SK-MEL-5 (cell line): ENCODE measurements at regions not wholly inside any gene's neighbourhood (a gene's known extent, or its start where the extent isn't known, plus 50 kb on each side); places are given as distances from the start of the nearest gene placed in this dataset.

Source experiments
- DNase-seq: peaks from one replicate; pipeline ENCODE4 v3.0.0-alpha.2; 2016; ENCODE audit warnings: low read depth, low spot score
- in situ Hi-C: cut with HindIII; loops from 2 replicates; pipeline ENCODE4 v1.10.0; 2016; ENCODE audit warnings: low sequenced_read_pairs, high pct_unique_total_duplicates, low pct_unique_long_range_greater_than_20kb

- in situ Hi-C loops = no loop called here
- no peak for DNase-seq
These were observed 385.3 kb upstream of the IRX4 start for GRCh38 chr5:2267991-2268390.

- no peak for DNase-seq
- in situ Hi-C loops = no loop called here
These were observed 384.0 kb upstream of the IRX4 start for GRCh38 chr5:2266641-2267240.

- DNase-seq = no peak
- in situ Hi-C loops = no loop called here
These were observed 382.6 kb upstream of the IRX4 start for GRCh38 chr5:2265341-2265740.

- DNase-seq = no peak
- in situ Hi-C loops = no loop called here
These were observed 381.0 kb upstream of the IRX4 start for GRCh38 chr5:2263763-2264162.

GRCh38 chr5:2262620-2263019 is 379.9 kb upstream of the IRX4 start:
- in situ Hi-C loops = no loop called here
- no peak for DNase-seq

- in situ Hi-C loops = no loop called here
- no peak for DNase-seq
These were observed 378.4 kb upstream of the IRX4 start for GRCh38 chr5:2261004-2261703.

GRCh38 chr5:2260211-2261003 is 377.7 kb upstream of the IRX4 start:
- in situ Hi-C loops = no loop called here
- no peak for DNase-seq

GRCh38 chr5:2259494-2260107 is 376.9 kb upstream of the IRX4 start:
- no peak for DNase-seq
- in situ Hi-C loops = no loop called here

GRCh38 chr5:2258861-2259260 is 376.1 kb upstream of the IRX4 start:
- in situ Hi-C loops = no loop called here
- DNase-seq = no peak

- in situ Hi-C loops = no loop called here
These were observed 374.9 kb upstream of the IRX4 start for GRCh38 chr5:2257326-2258244.

GRCh38 chr5:2256691-2257280 is 374.1 kb upstream of the IRX4 start:
- no peak for DNase-seq
- in situ Hi-C loops = no loop called here

More at GRCh38 chr5:2257326-2258244, 374.9 kb upstream of the IRX4 start:
- no peak for DNase-seq

GRCh38 chr5:2255915-2256690 is 373.4 kb upstream of the IRX4 start:
- DNase-seq = no peak
- in situ Hi-C loops = no loop called here

GRCh38 chr5:2254880-2255750 is 372.4 kb upstream of the IRX4 start:
- no peak for DNase-seq
- in situ Hi-C loops = no loop called here

- no peak for DNase-seq
- in situ Hi-C loops = no loop called here
These were observed 371.7 kb upstream of the IRX4 start for GRCh38 chr5:2254406-2254805.

- no peak for DNase-seq
- in situ Hi-C loops = no loop called here
These were observed 370.6 kb upstream of the IRX4 start for GRCh38 chr5:2253040-2253975.
